A549 (cell line): ENCODE measurements at regions not wholly inside any gene's neighbourhood (a gene's known extent, or its start where the extent isn't known, plus 50 kb on each side); places are given as distances from the start of the nearest gene placed in this dataset.

ENCODE experiments used
- ATAC-seq, 2 experiments: fragments of 200-7000 bp in 1 of 2; fragments of >200 bp in 1 of 2; cut with Nextera tagmentation in 1 of 2; cut with Tn5 transposase in 1 of 2; 3 replicates each; pipeline versions ENCODE4 v1.8.0 to v1.9.1; 2018 to 2020; ENCODE audit warnings: mild to moderate bottlenecking in 1 of 2, moderate library complexity in 1 of 2
- CTCF ChIA-PET: fragments of 300-600 bp; sonication (Branson Sonifier 250); formaldehyde crosslinking; extraction: SDS; loops from one replicate; lab custom pipeline; 2021; ENCODE audit warnings: antibody characterized with exemption, inconsistent platforms; lab: Yijun Ruan, JAX
- POLR2A ChIA-PET: fragments of 350-600 bp; formaldehyde crosslinking; extraction: SDS; loops from one replicate; lab custom pipeline; 2021; ENCODE audit warnings: antibody characterized with exemption, inconsistent platforms; lab: Yijun Ruan, JAX
- DNase-seq, 2 experiments: peaks; one replicate each; pipeline versions ENCODE4 v3.0.0 to v3.0.0-alpha.2; 2011 to 2016; ENCODE audit warnings: low read depth in 1 of 2, low spot score in 1 of 2
- FAIRE-seq: peaks from 2 replicates; lab custom pipeline; 2011; peaks lifted over from hg19 to GRCh38; lab: Jason Lieb, UNC
- H3K27ac ChIP-seq, 2 experiments: fragments of >200 bp; sonication (Bioruptor Twin); formaldehyde crosslinking; 3 replicates each; pipeline ENCODE4 v1.5.1; 2016 to 2017
- H3K4me1 ChIP-seq: fragments of >200 bp; sonication (Bioruptor Twin); formaldehyde crosslinking; 3 replicates; pipeline ENCODE4 v1.6.1; 2016
- H3K4me2 ChIP-seq: fragments of >200 bp; sonication (Bioruptor Twin); formaldehyde crosslinking; 3 replicates; pipeline ENCODE4 v1.6.1; 2016
- H3K4me3 ChIP-seq: fragments of >200 bp; sonication (Bioruptor Twin); formaldehyde crosslinking; 3 replicates; pipeline ENCODE4 v1.5.1; 2016
- H3K9me3 ChIP-seq: fragments of >200 bp; sonication (Bioruptor Twin); formaldehyde crosslinking; 3 replicates; pipeline ENCODE4 v1.6.1; 2016
- BCL3 ChIP-seq: fragments of >200 bp; sonication (Bioruptor Twin); formaldehyde crosslinking; IDR thresholded peaks from 3 replicates; pipeline ENCODE4 v1.6.1; 2016
- CBX2 ChIP-seq: fragments of 200-600 bp; sonication (generic); IDR thresholded peaks from 2 replicates; pipeline ENCODE4 v1.6.1; 2016; ENCODE audit warnings: low read depth, mild to moderate bottlenecking, borderline replicate concordance
- CHD4 ChIP-seq: fragments of 200-600 bp; sonication (generic); IDR thresholded peaks from 2 replicates; pipeline ENCODE4 v1.6.1; 2016; ENCODE audit warnings: antibody characterized with exemption, mild to moderate bottlenecking, borderline replicate concordance
- EP300 ChIP-seq, 2 experiments: fragments of >200 bp; sonication (Bioruptor Twin); formaldehyde crosslinking; IDR thresholded peaks; 2 replicates in 1 of 2; 3 replicates in 1 of 2; pipeline ENCODE4 v1.6.1; 2016 to 2017
- GATA3 ChIP-seq: IDR thresholded peaks from 2 replicates; pipeline ENCODE4 v1.6.1; 2012; ENCODE audit warnings: borderline replicate concordance
- HOXB13 ChIP-seq: fragments of 250-450 bp; sonication (Bioruptor Pico); IDR thresholded peaks from 2 replicates; pipeline ENCODE4 v1.5.0; 2020; ENCODE audit warnings: low read depth, mild to moderate bottlenecking, moderate library complexity
- JUN ChIP-seq, 2 experiments: fragments of >200 bp; sonication (Bioruptor Twin); formaldehyde crosslinking; IDR thresholded peaks; 2 replicates in 1 of 2; 3 replicates in 1 of 2; pipeline ENCODE4 v1.6.1; 2016 to 2017
- JUNB ChIP-seq: fragments of >200 bp; sonication (Bioruptor Twin); formaldehyde crosslinking; IDR thresholded peaks from 2 replicates; pipeline ENCODE4 v1.6.1; 2016
- MYC ChIP-seq: IDR thresholded peaks from 2 replicates; pipeline ENCODE4 v1.6.1; 2012; ENCODE audit warnings: mild to moderate bottlenecking, inconsistent platforms, low read length, improper control_type of control experiment, borderline replicate concordance
- PHF8 ChIP-seq: fragments of 200-600 bp; sonication (generic); IDR thresholded peaks from 2 replicates; pipeline ENCODE4 v1.6.1; 2016; ENCODE audit warnings: low read depth, mild to moderate bottlenecking, antibody characterized with exemption, moderate library complexity, borderline replicate concordance
- POLR2AphosphoS2 ChIP-seq: conservative IDR thresholded peaks from 2 replicates; pipeline ENCODE4 v1.6.1; 2012; ENCODE audit warnings: low read length, improper control_type of control experiment, inconsistent platforms
- REST ChIP-seq: fragments of 200-600 bp; sonication (generic); IDR thresholded peaks from 2 replicates; pipeline ENCODE4 v1.6.1; 2016; ENCODE audit warnings: antibody characterized with exemption, mild to moderate bottlenecking, moderate library complexity
- RNF2 ChIP-seq: fragments of 200-600 bp; sonication (generic); IDR thresholded peaks from 2 replicates; pipeline ENCODE4 v1.6.1; 2016; ENCODE audit warnings: low read depth, mild to moderate bottlenecking, antibody characterized with exemption, moderate library complexity, borderline replicate concordance
- TP53 ChIP-seq: fragments of 250-450 bp; sonication (Bioruptor Pico); IDR thresholded peaks from 2 replicates; pipeline ENCODE4 v1.5.0; 2021; ENCODE audit warnings: mild to moderate bottlenecking, moderate library complexity
- USF2 ChIP-seq: fragments of 450-650 bp; IDR thresholded peaks from 2 replicates; pipeline ENCODE4 v1.6.1; 2014; ENCODE audit warnings: antibody characterized with exemption
- WGBS: methylation state at CpG from one replicate; pipeline ENCODE4 v1.1.6; 2017; ENCODE audit errors: missing lambda C conversion rate; 5-methylcytosine and 5-hydroxymethylcytosine counted together

- DNase-seq, result no peak
- Histone ChIP-seq H3K27ac (no peak overlapping the region), H3K4me3 (no peak overlapping the region)
- ChIA-PET CTCF (no interaction called here), POLR2A (no interaction called here)
- no peak for FAIRE-seq
- 66% methylated on average over 5 of the region's 5 CpGs for WGBS
- TF ChIP-seq USF2, result no peak
- no peak for TF ChIP-seq MYC
- no peak for TF ChIP-seq EP300 (IDR thresholded peaks at IDR 0.05)
- TF ChIP-seq TP53, result no peak
- TF ChIP-seq RNF2, result no peak
- no peak for TF ChIP-seq CBX2
- TF ChIP-seq JUNB, result no peak
- TF ChIP-seq BCL3, result no peak
- TF ChIP-seq POLR2AphosphoS2, result no peak
- TF ChIP-seq, all 56 proteins: peak for 0
- ATAC-seq, result no peak
- Histone ChIP-seq H3K4me1 (peaks cover 4% of the 10 kb centered on the region; the same call in 1 of the 3 replicates), H3K9me3 (peaks cover 5% of the 10 kb centered on the region; the same call in 1 of the 3 replicates), H3K4me2 (no peak overlapping the region)
These were observed 419.0 kb downstream of the GADD45G start for GRCh38 chr9:90023861-90024260.

- 64% methylated on average over 3 of the region's 3 CpGs for WGBS
- Histone ChIP-seq H3K27ac (no peak overlapping the region), H3K9me3 (peaks cover 5% of the 10 kb centered on the region; the same call in 1 of the 3 replicates), H3K4me2 (no peak overlapping the region), H3K4me1 (peaks cover 4% of the 10 kb centered on the region; the same call in 1 of the 3 replicates), H3K4me3 (no peak overlapping the region)
- CTCF ChIA-PET, result no interaction called here
- no peak for ATAC-seq
- FAIRE-seq, result no peak
- POLR2A ChIA-PET, result no interaction called here
- TF ChIP-seq PHF8 (no peak), HOXB13 (no peak), JUNB (no peak), REST (no peak), GATA3 (no peak), JUN (IDR thresholded peaks at IDR 0.05) (no peak)
- DNase-seq, result no peak
These were observed 419.6 kb downstream of the GADD45G start for GRCh38 chr9:90024409-90024808.

- no peak for DNase-seq
- Histone ChIP-seq H3K9me3 (peaks cover 5% of the 10 kb centered on the region; the same call in 1 of the 3 replicates), H3K4me1 (peaks cover 4% of the 10 kb centered on the region; the same call in 1 of the 3 replicates), H3K4me3 (no peak overlapping the region), H3K4me2 (no peak overlapping the region), H3K27ac (no peak overlapping the region)
- no peak for FAIRE-seq
- 66% methylated on average over 9 of the region's 9 CpGs for WGBS
- POLR2A ChIA-PET, result no interaction called here
- no peak for ATAC-seq
- CTCF ChIA-PET, result no interaction called here
- TF ChIP-seq CHD4, result no peak
These were observed 420.0 kb downstream of the GADD45G start for GRCh38 chr9:90024823-90025222.
